OCI-LY7 (cell line): ENCODE measurements at regions not wholly inside any gene's neighbourhood (a gene's known extent, or its start where the extent isn't known, plus 50 kb on each side); places are given as distances from the start of the nearest gene placed in this dataset.

Source experiments
- BruUV-seq: library from RNA; stranded (reverse); fragments of 400-500 nt; replicated peaks from 2 replicates; lab custom pipeline; 2021; lab: Mats Ljungman, UMichigan
- CTCF ChIA-PET: fragments of 300-600 bp; sonication (Branson Sonifier 250); formaldehyde crosslinking; loops from one replicate; lab custom pipeline; 2022; ENCODE audit warnings: antibody characterized with exemption; ENCODE audit not compliant: unreplicated experiment; lab: Charles Lee
- POLR2A ChIA-PET: fragments of 300-600 bp; sonication (Branson Sonifier 250); formaldehyde crosslinking; loops from one replicate; lab custom pipeline; 2022; ENCODE audit warnings: antibody characterized with exemption; lab: Charles Lee
- DNase-seq: peaks from one replicate; pipeline ENCODE4 v3.0.0-alpha.2; 2015; ENCODE audit warnings: low spot score
- H2AFZ ChIP-seq: fragments of 200-600 bp; sonication (generic), shearing (Covaris generic); 2 replicates; pipeline ENCODE4 v1.6.1; 2014; ENCODE audit warnings: mild to moderate bottlenecking, antibody characterized with exemption, low read length, moderate library complexity
- H3K27ac ChIP-seq: fragments of 200-600 bp; sonication (generic); 2 replicates; pipeline ENCODE4 v1.5.1; 2014; ENCODE audit warnings: mixed run types, low read depth, mild to moderate bottlenecking, moderate library complexity, low read length, inconsistent platforms; ENCODE audit not compliant: poor library complexity, severe bottlenecking
- H3K36me3 ChIP-seq: fragments of 200-600 bp; sonication (generic); 2 replicates; pipeline ENCODE4 v1.6.1; 2014; ENCODE audit warnings: mild to moderate bottlenecking, antibody characterized with exemption, low read length, moderate library complexity, mixed read lengths; ENCODE audit not compliant: insufficient read depth
- H3K4me1 ChIP-seq: fragments of 200-600 bp; sonication (generic); 2 replicates; pipeline ENCODE4 v1.5.1; 2014; ENCODE audit warnings: mild to moderate bottlenecking, low read length; ENCODE audit not compliant: insufficient read depth, poor library complexity, severe bottlenecking
- H3K4me2 ChIP-seq: fragments of 200-600 bp; sonication (generic); 2 replicates; pipeline ENCODE4 v1.6.1; 2014; ENCODE audit warnings: mild to moderate bottlenecking, low read length
- H3K4me3 ChIP-seq: fragments of 200-600 bp; sonication (generic); 2 replicates; pipeline ENCODE4 v1.5.1; 2014; ENCODE audit warnings: mild to moderate bottlenecking, low read depth, low read length; ENCODE audit not compliant: poor library complexity, severe bottlenecking
- H3K79me2 ChIP-seq: fragments of 200-600 bp; sonication (generic); 2 replicates; pipeline ENCODE4 v1.6.1; 2016; ENCODE audit warnings: low read depth, mild to moderate bottlenecking, low read length, moderate library complexity, mixed read lengths; ENCODE audit not compliant: insufficient read depth
- H3K9me2 ChIP-seq: fragments of 200-600 bp; sonication (generic); 2 replicates; pipeline ENCODE4 v1.6.1; 2016; ENCODE audit warnings: mild to moderate bottlenecking, low read length, mixed read lengths; ENCODE audit not compliant: insufficient read depth
- H3K9me3 ChIP-seq: fragments of 200-600 bp; sonication (generic); 2 replicates; pipeline ENCODE4 v1.6.1; 2014; ENCODE audit warnings: mild to moderate bottlenecking, mixed run types, low read length, mixed read lengths
- H4K20me1 ChIP-seq: fragments of 200-600 bp; sonication (generic); 2 replicates; pipeline ENCODE4 v1.6.1; 2014; ENCODE audit warnings: mild to moderate bottlenecking, antibody characterized with exemption, low read length, moderate library complexity, mixed read lengths; ENCODE audit not compliant: insufficient read depth
- EZH2phosphoT487 ChIP-seq: fragments of 200-600 bp; sonication (generic); IDR thresholded peaks from 2 replicates; pipeline ENCODE4 v1.6.1; 2018; ENCODE audit warnings: low read depth, borderline replicate concordance, mild to moderate bottlenecking, mixed run types, antibody characterized with exemption, low read length, moderate library complexity, mixed read lengths
- intact Hi-C: fragments of 100-400 bp; cut with micrococcal nuclease; formaldehyde crosslinking; loops from one replicate; pipeline ENCODE4 v1.10.0; 2022; ENCODE audit not compliant: unreplicated experiment
- TF ChIP-seq, protein P1 (sequence below): fragments of 200-600 bp; sonication (generic); conservative IDR thresholded peaks from 2 replicates; pipeline ENCODE4 v1.5.1; 2014; ENCODE audit warnings: mild to moderate bottlenecking, antibody characterized with exemption, low read length, moderate library complexity, mixed read lengths

DNA sequence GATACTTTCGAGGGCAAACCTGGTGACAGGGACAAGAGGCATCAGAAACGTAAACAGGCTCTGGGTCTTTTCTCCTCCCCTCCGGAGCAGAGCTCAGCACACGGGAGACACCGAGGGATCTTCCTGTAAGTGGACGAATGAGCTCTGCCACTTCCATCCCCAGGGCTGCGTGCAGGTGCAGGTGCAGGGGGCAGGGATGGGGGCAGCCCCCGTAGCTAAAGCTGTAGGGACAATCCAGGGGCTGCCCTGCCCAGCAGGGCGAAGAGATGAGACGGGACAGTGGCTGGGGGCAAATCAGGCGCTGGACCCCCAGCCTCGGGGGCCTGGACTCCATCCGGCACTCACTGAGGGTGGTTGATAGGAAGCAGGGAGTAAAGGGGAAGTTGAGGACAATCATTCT, 505.4 kb downstream of the BRD1 start:
- ChIA-PET POLR2A (no interaction called here), CTCF (no interaction called here)

DNA sequence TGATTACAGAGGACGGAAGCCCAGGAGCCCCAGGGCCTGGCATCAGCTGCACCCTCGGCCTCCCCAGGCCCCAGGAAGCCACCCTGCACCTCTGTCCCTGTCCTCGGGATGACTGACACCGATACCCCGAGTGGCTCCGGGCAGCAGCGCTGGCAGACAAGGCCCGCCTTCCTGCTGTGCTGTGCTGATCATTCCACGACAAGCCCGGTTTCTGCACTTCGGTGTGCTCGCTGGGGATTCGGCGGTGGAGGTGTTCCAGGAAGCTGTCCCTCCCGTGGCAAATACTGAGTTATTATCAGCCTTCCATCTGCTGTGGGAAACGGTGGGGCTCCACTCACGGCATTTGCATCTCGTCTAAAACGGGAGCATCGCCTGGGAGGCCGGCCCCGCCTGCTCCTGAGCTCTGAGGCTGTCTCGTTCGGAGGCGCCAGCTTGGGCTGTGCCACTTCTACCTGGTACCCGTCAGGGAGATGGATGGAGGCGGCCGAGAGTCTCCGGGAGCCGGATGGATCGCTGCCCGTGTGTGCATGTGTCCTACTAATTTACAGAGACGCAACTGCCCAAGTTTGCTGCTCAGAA, 506.1 kb downstream of the BRD1 start:
- Histone ChIP-seq H3K36me3 (no peaks in the 10 kb centered on the region), H3K9me3 (no peaks in the 10 kb centered on the region; the same call in 1 of the 2 replicates), H4K20me1 (no peaks in the 10 kb centered on the region), H3K9me2 (no peaks in the 10 kb centered on the region), H3K4me2 (no peak overlapping the region), H3K27ac (no peak overlapping the region), H3K4me1 (peaks cover 5% of the 10 kb centered on the region), H2AFZ (no peak overlapping the region), H3K4me3 (no peak overlapping the region), H3K79me2 (no peaks in the 10 kb centered on the region)
- TF ChIP-seq EZH2phosphoT487, result no peak
- TF ChIP-seq, protein P1, sequence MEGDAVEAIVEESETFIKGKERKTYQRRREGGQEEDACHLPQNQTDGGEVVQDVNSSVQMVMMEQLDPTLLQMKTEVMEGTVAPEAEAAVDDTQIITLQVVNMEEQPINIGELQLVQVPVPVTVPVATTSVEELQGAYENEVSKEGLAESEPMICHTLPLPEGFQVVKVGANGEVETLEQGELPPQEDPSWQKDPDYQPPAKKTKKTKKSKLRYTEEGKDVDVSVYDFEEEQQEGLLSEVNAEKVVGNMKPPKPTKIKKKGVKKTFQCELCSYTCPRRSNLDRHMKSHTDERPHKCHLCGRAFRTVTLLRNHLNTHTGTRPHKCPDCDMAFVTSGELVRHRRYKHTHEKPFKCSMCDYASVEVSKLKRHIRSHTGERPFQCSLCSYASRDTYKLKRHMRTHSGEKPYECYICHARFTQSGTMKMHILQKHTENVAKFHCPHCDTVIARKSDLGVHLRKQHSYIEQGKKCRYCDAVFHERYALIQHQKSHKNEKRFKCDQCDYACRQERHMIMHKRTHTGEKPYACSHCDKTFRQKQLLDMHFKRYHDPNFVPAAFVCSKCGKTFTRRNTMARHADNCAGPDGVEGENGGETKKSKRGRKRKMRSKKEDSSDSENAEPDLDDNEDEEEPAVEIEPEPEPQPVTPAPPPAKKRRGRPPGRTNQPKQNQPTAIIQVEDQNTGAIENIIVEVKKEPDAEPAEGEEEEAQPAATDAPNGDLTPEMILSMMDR, result no peak
- no peak for DNase-seq
- intact Hi-C loops, result no loop called here
- CTCF ChIA-PET, result no interaction called here
- POLR2A ChIA-PET, result no interaction called here
- BruUV-seq, result no TSS peak

More for the DNA sequence above, 505.4 kb downstream of the BRD1 start:
- Histone ChIP-seq H4K20me1 (no peaks in the 10 kb centered on the region), H3K9me3 (peaks cover 2% of the 10 kb centered on the region; the same call in 1 of the 2 replicates), H3K27ac (no peak overlapping the region), H3K4me3 (no peak overlapping the region), H2AFZ (no peak overlapping the region), H3K4me2 (no peak overlapping the region), H3K9me2 (no peaks in the 10 kb centered on the region), H3K36me3 (no peaks in the 10 kb centered on the region), H3K4me1 (no peaks in the 10 kb centered on the region), H3K79me2 (no peaks in the 10 kb centered on the region)
- BruUV-seq, result no TSS peak
- intact Hi-C loops, result no loop called here
- TF ChIP-seq, protein P1, result no peak
- TF ChIP-seq EZH2phosphoT487, result no peak
- no peak for DNase-seq

DNA sequence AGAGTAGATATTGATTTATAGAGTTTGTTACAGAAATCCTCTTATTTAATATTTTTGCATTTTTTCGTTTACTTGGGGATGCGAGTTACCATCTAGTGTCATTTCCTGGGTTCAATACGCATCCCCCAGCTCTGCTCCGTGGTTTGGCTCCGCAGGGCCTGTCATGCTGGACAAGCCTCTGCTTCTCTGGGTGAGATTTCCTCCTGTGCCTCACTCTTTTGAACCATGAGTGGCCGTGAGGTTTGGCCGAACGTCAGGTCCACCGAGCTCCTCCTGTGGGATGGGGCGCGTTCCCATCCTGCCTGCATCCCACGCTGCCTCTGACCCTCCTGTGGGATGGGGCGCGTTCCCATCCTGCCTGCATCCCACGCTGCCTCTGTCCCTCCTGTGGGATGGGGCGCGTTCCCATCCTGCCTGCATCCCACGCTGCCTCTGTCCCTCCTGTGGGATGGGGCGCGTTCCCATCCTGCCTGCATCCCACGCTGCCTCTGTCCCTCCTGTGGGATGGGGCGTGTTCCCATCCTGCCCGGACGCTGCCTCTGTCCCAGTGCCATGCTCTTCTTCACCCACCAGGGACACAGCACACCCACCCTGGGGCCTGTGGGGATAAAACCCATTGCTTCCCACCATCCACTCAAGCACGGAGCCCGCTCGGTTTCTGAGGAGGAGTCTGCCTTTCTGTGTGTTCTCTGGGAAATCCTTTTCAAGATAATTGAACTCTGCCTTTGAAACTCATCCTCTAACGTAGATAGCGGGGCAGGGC, 506.8 kb downstream of the BRD1 start:
- Histone ChIP-seq H3K36me3 (no peaks in the 10 kb centered on the region), H3K9me3 (no peaks in the 10 kb centered on the region; the same call in 1 of the 2 replicates), H3K4me2 (no peak overlapping the region), H3K79me2 (no peaks in the 10 kb centered on the region), H3K4me3 (no peak overlapping the region), H2AFZ (no peak overlapping the region), H3K27ac (no peak overlapping the region), H3K9me2 (no peaks in the 10 kb centered on the region), H4K20me1 (no peaks in the 10 kb centered on the region), H3K4me1 (peaks cover 12% of the 10 kb centered on the region)
- DNase-seq, result no peak
- CTCF ChIA-PET, result no interaction called here
- POLR2A ChIA-PET, result no interaction called here
- no TSS peak for BruUV-seq
- intact Hi-C loops, result no loop called here
- TF ChIP-seq, protein P1, result no peak
- no peak for TF ChIP-seq EZH2phosphoT487
